T-helper 1 cell treated with Interleukin-12 subunit alpha and Interleukin-12 subunit beta and Interleukin-4 antibody, amounts not matched to agents 30 μg/mL and 1 μg/mL, for 36 hours (primary cell): ENCODE measurements at regions not wholly inside any gene's neighbourhood (a gene's known extent, or its start where the extent isn't known, plus 50 kb on each side); places are given as distances from the start of the nearest gene placed in this dataset.

Source experiments
- H3K27ac Mint-ChIP-seq: one replicate; pipeline ENCODE4 v1.8.0; 2021; ENCODE audit warnings: mild to moderate bottlenecking, mixed read lengths
- H3K27me3 Mint-ChIP-seq: one replicate; pipeline ENCODE4 v1.8.0; 2021; ENCODE audit warnings: low read depth, mixed read lengths
- H3K36me3 Mint-ChIP-seq: one replicate; pipeline ENCODE4 v1.8.0; 2021; ENCODE audit warnings: low read depth, mixed read lengths
- H3K4me1 Mint-ChIP-seq: one replicate; pipeline ENCODE4 v1.8.0; 2021; ENCODE audit warnings: low read depth, mixed read lengths
- H3K4me3 Mint-ChIP-seq: one replicate; pipeline ENCODE4 v1.8.0; 2021; ENCODE audit warnings: mild to moderate bottlenecking, moderate library complexity, mixed read lengths
- H3K9me3 Mint-ChIP-seq: one replicate; pipeline ENCODE4 v1.8.0; 2021; ENCODE audit warnings: mixed read lengths

GRCh38 chr5:8581047-8581446, 712.1 kb downstream of the MTRR start:
- H3K4me3 Mint-ChIP-seq = no peak overlapping the region
- H3K27ac Mint-ChIP-seq = no peak overlapping the region
- no peaks in the 10 kb centered on the region for H3K27me3 Mint-ChIP-seq
- no peaks in the 10 kb centered on the region for H3K36me3 Mint-ChIP-seq
- no peaks in the 10 kb centered on the region for H3K4me1 Mint-ChIP-seq
- peaks cover 11% of the 10 kb centered on the region for H3K9me3 Mint-ChIP-seq

- H3K36me3 Mint-ChIP-seq = no peaks in the 10 kb centered on the region
- peaks cover 11% of the 10 kb centered on the region for H3K9me3 Mint-ChIP-seq
- no peaks in the 10 kb centered on the region for H3K27me3 Mint-ChIP-seq
- H3K4me3 Mint-ChIP-seq = no peak overlapping the region
- H3K4me1 Mint-ChIP-seq = no peaks in the 10 kb centered on the region
- H3K27ac Mint-ChIP-seq = no peak overlapping the region
Measured at GRCh38 chr5:8585230-8586018, 716.5 kb downstream of the MTRR start.

GRCh38 chr5:8590959-8591358, 722.0 kb downstream of the MTRR start:
- H3K4me1 Mint-ChIP-seq = no peaks in the 10 kb centered on the region
- H3K9me3 Mint-ChIP-seq = peaks cover 6% of the 10 kb centered on the region
- no peak overlapping the region for H3K27ac Mint-ChIP-seq
- H3K36me3 Mint-ChIP-seq = no peaks in the 10 kb centered on the region
- no peak overlapping the region for H3K4me3 Mint-ChIP-seq
- no peaks in the 10 kb centered on the region for H3K27me3 Mint-ChIP-seq

DNA sequence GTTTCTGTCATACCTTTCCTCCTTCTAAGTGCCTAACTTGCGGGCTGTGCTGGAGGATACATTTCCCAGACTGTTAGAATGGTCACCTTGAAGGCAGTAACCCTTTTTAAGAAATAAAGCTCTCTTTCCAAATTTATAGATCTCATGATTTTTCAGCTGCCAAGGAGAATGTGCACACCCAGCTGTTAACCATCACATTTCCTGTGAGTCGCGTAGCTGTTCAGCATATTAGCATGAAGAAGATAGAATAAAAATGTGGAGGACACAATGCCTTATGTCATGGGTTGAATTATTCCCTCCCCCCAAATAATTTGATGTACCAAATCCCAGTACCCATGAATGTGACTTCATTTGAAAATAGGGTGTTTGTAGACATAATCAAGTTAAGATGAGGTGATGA, 729.4 kb downstream of the MTRR start:
- H3K27me3 Mint-ChIP-seq = no peaks in the 10 kb centered on the region
- H3K27ac Mint-ChIP-seq = no peak overlapping the region
- H3K9me3 Mint-ChIP-seq = no peaks in the 10 kb centered on the region
- no peak overlapping the region for H3K4me3 Mint-ChIP-seq
- H3K36me3 Mint-ChIP-seq = no peaks in the 10 kb centered on the region
- no peaks in the 10 kb centered on the region for H3K4me1 Mint-ChIP-seq

DNA sequence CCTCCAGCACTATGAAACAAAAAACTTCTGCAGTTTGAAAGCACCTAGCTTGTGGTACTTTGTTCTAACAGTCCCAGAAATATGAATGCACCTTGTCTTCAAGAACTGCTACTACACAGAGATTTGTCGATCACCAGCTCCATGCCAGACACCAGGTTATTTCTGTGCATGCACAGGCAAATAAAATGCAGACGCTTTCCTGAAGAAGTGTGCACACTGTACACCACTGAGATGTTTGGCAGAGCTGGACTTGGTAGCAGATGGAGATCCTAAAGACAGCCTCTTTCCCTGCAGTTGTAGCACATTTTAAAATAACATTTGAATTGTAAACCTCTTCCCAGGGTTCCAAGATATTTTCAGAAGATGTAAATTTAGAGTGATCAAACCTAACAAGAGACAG, 730.0 kb downstream of the MTRR start:
- Mint-ChIP-seq H3K9me3 (no peaks in the 10 kb centered on the region), H3K27me3 (no peaks in the 10 kb centered on the region), H3K4me1 (no peaks in the 10 kb centered on the region), H3K27ac (no peak overlapping the region), H3K4me3 (no peak overlapping the region), H3K36me3 (no peaks in the 10 kb centered on the region)

- Mint-ChIP-seq H3K27ac (no peak overlapping the region), H3K27me3 (no peaks in the 10 kb centered on the region), H3K4me3 (no peak overlapping the region), H3K9me3 (peaks cover 3% of the 10 kb centered on the region), H3K4me1 (no peaks in the 10 kb centered on the region), H3K36me3 (no peaks in the 10 kb centered on the region)
Measured at GRCh38 chr5:8600843-8601242, 731.9 kb downstream of the MTRR start.

GRCh38 chr5:8601831-8602354, 732.9 kb downstream of the MTRR start:
- no peaks in the 10 kb centered on the region for H3K36me3 Mint-ChIP-seq

DNA sequence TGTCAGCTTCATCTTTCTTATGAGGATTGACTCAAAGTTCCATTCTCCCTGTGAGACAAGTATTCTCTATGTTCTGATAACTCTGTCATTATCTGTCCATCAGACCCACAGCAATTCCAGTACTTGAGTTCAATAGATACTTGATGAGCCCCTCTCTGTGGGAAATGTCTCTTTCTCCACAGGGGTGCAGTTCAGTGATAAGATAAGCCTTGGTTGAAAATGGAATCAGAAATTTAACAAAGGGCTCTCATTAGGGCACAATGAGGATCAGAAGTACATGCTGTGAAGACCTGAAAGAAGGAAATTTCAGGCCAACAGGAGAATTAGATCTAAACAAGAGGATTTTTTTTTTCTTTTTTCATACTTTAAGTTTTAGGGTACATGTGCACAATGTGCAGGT, 737.3 kb downstream of the MTRR start:
- peaks cover 3% of the 10 kb centered on the region for H3K9me3 Mint-ChIP-seq
- H3K4me1 Mint-ChIP-seq = no peaks in the 10 kb centered on the region
- H3K27me3 Mint-ChIP-seq = no peaks in the 10 kb centered on the region
- no peak overlapping the region for H3K4me3 Mint-ChIP-seq
- H3K27ac Mint-ChIP-seq = no peak overlapping the region
- no peaks in the 10 kb centered on the region for H3K36me3 Mint-ChIP-seq

More at GRCh38 chr5:8601831-8602354, 732.9 kb downstream of the MTRR start:
- Mint-ChIP-seq H3K27ac (no peak overlapping the region), H3K9me3 (peaks cover 3% of the 10 kb centered on the region), H3K4me1 (no peaks in the 10 kb centered on the region), H3K27me3 (no peaks in the 10 kb centered on the region), H3K4me3 (no peak overlapping the region)

DNA sequence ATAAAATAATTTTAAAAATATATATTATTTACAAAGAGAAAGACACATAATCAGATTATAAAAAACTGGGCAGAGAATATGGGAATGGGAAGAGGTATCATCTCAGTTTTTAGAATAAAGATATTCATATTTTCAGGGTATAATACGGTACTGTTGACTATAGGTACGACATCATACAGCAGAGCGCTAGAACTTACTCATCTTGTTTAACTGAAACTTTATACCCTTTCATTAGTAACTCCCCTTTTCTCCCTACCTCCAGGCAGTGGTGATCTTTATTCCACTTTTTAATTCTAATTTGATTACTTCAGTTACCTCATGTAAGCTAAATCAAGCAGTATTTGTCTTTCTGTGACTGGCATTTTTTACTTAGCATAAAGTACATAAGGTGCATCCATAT, 742.1 kb downstream of the MTRR start:
- Mint-ChIP-seq H3K27me3 (no peaks in the 10 kb centered on the region), H3K36me3 (no peaks in the 10 kb centered on the region), H3K4me3 (no peak overlapping the region), H3K27ac (no peak overlapping the region), H3K4me1 (no peaks in the 10 kb centered on the region), H3K9me3 (peaks cover 11% of the 10 kb centered on the region)

DNA sequence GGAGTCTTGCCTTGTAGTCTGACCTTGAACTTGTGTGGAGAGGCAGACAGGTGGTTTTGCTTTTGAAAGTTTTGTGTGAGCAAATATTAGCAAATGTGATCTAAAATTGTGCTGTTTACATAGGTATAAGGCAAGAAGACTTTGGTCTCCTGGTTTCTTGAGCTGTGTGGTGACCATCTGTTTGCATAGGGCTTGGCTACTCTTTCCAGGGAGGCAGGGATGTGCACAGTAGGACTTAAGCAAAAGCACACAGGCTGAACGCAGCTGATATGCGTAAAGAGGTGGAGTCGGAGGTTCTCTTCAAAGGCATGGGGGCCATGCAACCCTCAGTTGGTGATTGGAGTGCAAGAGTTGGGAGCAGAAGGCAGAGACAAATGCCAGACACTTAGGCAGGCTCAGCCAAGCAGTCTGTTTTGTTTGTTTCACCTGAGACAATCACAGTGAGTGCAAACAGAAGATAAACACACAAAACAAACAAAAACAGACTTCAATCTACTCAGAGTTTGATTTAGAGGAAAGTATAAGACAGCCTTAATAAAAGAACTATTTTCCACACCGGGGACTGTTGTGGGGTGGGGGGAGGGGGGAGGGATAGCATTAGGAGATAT, 744.2 kb downstream of the MTRR start:
- no peaks in the 10 kb centered on the region for H3K27me3 Mint-ChIP-seq
- H3K36me3 Mint-ChIP-seq = no peaks in the 10 kb centered on the region
- no peak overlapping the region for H3K4me3 Mint-ChIP-seq
- peaks cover 11% of the 10 kb centered on the region for H3K9me3 Mint-ChIP-seq
- no peaks in the 10 kb centered on the region for H3K4me1 Mint-ChIP-seq
- H3K27ac Mint-ChIP-seq = no peak overlapping the region

- H3K9me3 Mint-ChIP-seq = peaks cover 11% of the 10 kb centered on the region
- no peaks in the 10 kb centered on the region for H3K36me3 Mint-ChIP-seq
- H3K4me3 Mint-ChIP-seq = no peak overlapping the region
- H3K27ac Mint-ChIP-seq = no peak overlapping the region
- H3K27me3 Mint-ChIP-seq = no peaks in the 10 kb centered on the region
- no peaks in the 10 kb centered on the region for H3K4me1 Mint-ChIP-seq
Measured at GRCh38 chr5:8615142-8615858, 746.4 kb downstream of the MTRR start.

GRCh38 chr5:8628521-8628920, 759.6 kb downstream of the MTRR start:
- Mint-ChIP-seq H3K4me1 (no peaks in the 10 kb centered on the region), H3K27me3 (no peaks in the 10 kb centered on the region), H3K36me3 (no peaks in the 10 kb centered on the region), H3K4me3 (no peak overlapping the region), H3K27ac (no peak overlapping the region), H3K9me3 (peaks cover 7% of the 10 kb centered on the region)

DNA sequence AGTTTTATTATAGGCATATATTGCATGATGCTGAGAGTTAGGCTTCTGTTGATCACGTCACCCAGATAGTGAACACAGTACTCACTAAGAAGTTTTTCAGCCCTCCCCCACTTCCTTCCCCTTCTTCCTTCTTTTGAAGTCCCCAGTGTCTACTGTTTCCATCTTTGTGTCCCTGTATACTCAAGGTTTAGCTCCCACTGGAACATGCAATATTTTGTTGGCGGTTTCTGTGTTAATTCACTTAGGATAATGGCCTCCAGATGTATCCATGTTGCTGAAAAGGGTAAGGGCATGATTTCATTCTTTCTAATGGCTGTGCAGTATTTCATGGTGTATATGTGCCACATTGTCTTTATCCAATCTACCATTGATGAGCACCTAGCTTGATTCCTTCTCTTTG, 764.3 kb downstream of the MTRR start:
- Mint-ChIP-seq H3K27me3 (no peaks in the 10 kb centered on the region), H3K4me3 (no peak overlapping the region), H3K36me3 (no peaks in the 10 kb centered on the region), H3K4me1 (no peaks in the 10 kb centered on the region), H3K9me3 (peaks cover 2% of the 10 kb centered on the region), H3K27ac (no peak overlapping the region)

DNA sequence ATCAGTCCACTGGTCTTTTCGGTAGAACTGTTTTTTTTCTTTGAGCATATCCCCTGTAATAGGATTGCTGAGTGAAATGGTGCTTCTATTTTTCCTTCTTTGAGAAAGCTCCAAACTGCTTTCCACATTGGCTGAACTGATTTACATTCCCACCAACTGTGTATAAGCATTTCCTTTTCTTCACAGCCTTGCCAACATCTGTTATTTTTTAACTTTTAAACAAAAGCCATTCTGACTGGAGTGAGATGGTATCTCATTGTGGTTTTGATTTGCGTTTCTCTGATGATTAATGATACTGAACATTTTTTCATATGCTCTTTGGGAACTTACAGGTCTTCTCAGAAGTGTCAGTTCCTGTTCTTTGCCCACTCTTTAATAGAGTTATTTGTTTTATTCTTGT, 764.7 kb downstream of the MTRR start:
- no peak overlapping the region for H3K4me3 Mint-ChIP-seq
- H3K27ac Mint-ChIP-seq = no peak overlapping the region
- no peaks in the 10 kb centered on the region for H3K4me1 Mint-ChIP-seq
- H3K27me3 Mint-ChIP-seq = no peaks in the 10 kb centered on the region
- peaks cover 5% of the 10 kb centered on the region for H3K9me3 Mint-ChIP-seq
- no peaks in the 10 kb centered on the region for H3K36me3 Mint-ChIP-seq

DNA sequence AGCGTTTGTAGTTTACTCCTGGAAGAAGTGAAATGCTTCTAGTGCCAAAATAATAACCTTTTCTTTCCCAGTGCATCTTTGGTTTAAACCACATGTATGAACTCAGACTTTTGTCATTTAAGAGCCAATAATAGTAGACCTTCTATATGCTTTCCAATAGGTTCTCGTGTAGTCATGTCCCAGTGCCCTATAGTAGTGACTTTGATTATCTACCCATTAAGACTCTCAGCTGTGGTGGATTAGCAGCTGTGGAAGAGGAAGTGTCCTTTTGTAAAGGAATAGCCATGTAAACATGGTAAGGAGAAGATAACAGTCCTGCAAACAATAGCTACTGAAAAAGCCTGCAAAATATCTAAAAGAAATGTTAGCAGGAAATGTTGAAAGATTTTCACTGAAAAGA, 765.3 kb downstream of the MTRR start:
- Mint-ChIP-seq H3K4me3 (no peak overlapping the region), H3K9me3 (peaks cover 5% of the 10 kb centered on the region), H3K36me3 (no peaks in the 10 kb centered on the region), H3K4me1 (no peaks in the 10 kb centered on the region), H3K27me3 (no peaks in the 10 kb centered on the region), H3K27ac (no peak overlapping the region)
